ENCODE measurements at regions not wholly inside any gene's neighbourhood (a gene's known extent, or its start where the extent isn't known, plus 50 kb on each side); places are given as distances from the start of the nearest gene placed in this dataset.

GRCh38 chr4:31078661-31079060 is 358.5 kb downstream of the PCDH7 start:
- Histone ChIP-seq H3K79me1 (ENCODE audit: low read depth, low read length) (no peaks in the 10 kb centered on the region), H3K4me3 (ENCODE audit: extremely low read depth in 1 of 4, insufficient read depth in 2 of 4, low read depth in 3 of 4, low read length in 4 of 4) (no peak overlapping the region), H2AK5ac (ENCODE audit: low read depth, low read length) (no peak overlapping the region), H2BK5ac (ENCODE audit: low read depth, low read length) (no peak overlapping the region), H3K9me3 (ENCODE audit: insufficient read depth in 2 of 2, low read depth in 1 of 2, low read length in 1 of 2) (no peaks in the 10 kb centered on the region), H3K23ac (ENCODE audit: insufficient read length) (no peak overlapping the region), H3K4ac (replicated peaks; ENCODE audit: insufficient read length, low read depth, low read length) (no peak overlapping the region), H3K23me2 (ENCODE audit: low read depth, low read length) (no peaks in the 10 kb centered on the region), H2BK15ac (ENCODE audit: low read length) (no peak overlapping the region), H3K4me2 (ENCODE audit: insufficient read depth in 1 of 2, low read depth in 2 of 2, low read length in 2 of 2) (no peak overlapping the region), H3K27ac (ENCODE audit: low read depth, low read length) (no peak overlapping the region), H3K36me3 (ENCODE audit: control insufficient read depth in 2 of 4, insufficient read depth in 4 of 4, low read length in 3 of 4) (no peaks in the 10 kb centered on the region), H3K56ac (replicated peaks; ENCODE audit: insufficient read length, low read depth, low read length) (no peak overlapping the region), H3K4me1 (replicated peaks in 1 of 4; ENCODE audit: control insufficient read depth in 3 of 4, insufficient read depth in 4 of 4, low read length in 3 of 4) (no peaks in the 10 kb centered on the region), H4K5ac (ENCODE audit: insufficient read length, low read depth, low read length) (no peak overlapping the region), H3K27me3 (replicated peaks in 1 of 4; ENCODE audit: control insufficient read depth in 3 of 4, extremely low read depth in 1 of 4, insufficient read depth in 3 of 4, low read length in 3 of 4) (no peaks in the 10 kb centered on the region), H4K8ac (ENCODE audit: extremely low read depth, insufficient read depth, low read length) (no peak overlapping the region), H3K79me2 (ENCODE audit: control insufficient read depth in 1 of 2, insufficient read depth in 2 of 2, low read length in 2 of 2) (no peaks in the 10 kb centered on the region), H4K20me1 (replicated peaks in 1 of 2; ENCODE audit: control insufficient read depth in 1 of 2, insufficient read depth in 2 of 2, low read length in 2 of 2) (no peaks in the 10 kb centered on the region), H3K14ac (ENCODE audit: insufficient read length) (no peak overlapping the region), H2AFZ (ENCODE audit: low read length) (no peak overlapping the region), H3K18ac (ENCODE audit: extremely low read depth, low read length) (no peak overlapping the region), H3K9ac (replicated peaks in 1 of 4; ENCODE audit: extremely low read depth in 1 of 4, low read depth in 3 of 4, low read length in 3 of 4) (no peak overlapping the region), H4K91ac (replicated peaks; ENCODE audit: insufficient read length, low read length) (no peak overlapping the region), H2BK20ac (ENCODE audit: low read length) (no peak overlapping the region), H2BK12ac (ENCODE audit: low read depth, low read length) (no peak overlapping the region), H2BK120ac (replicated peaks; ENCODE audit: low read depth, low read length) (no peak overlapping the region)
- 88% methylated on average over 1 of the region's 1 CpG; no CpG with 5 or more reads in 1 of the 2 experiments for WGBS, 2 experiments (ENCODE audit: extremely low coverage in 1 of 2, insufficient coverage in 1 of 2, insufficient read length in 1 of 2, insufficient replicate concordance in 2 of 2, low coverage in 1 of 2, low lambda C conversion rate in 2 of 2, missing lambda C conversion rate in 1 of 2)
- DNase-seq (ENCODE audit: low read depth in 1 of 2, low spot score in 2 of 2), result no peak
- CTCF ChIA-PET (ENCODE audit: partially characterized antibody), result interaction anchor here (1.1 kb wide), 1 partner anchor 39 kb away, joined by 3 read pairs; no protein-coding TSS in a partner anchor
- FAIRE-seq, result no peak
- POLR2A ChIA-PET (ENCODE audit: partially characterized antibody), result no interaction called here
- TF ChIP-seq POLR2AphosphoS5 (IDR thresholded peaks at IDR 0.05; ENCODE audit: low read depth, low read length), result no peak
- no peak for TF ChIP-seq SP4 (IDR thresholded peaks at IDR 0.05; ENCODE audit: low read length)
- TF ChIP-seq FOSL1 (IDR thresholded peaks at IDR 0.05; ENCODE audit: insufficient read depth, low read depth, low read length), result no peak
- no peak for TF ChIP-seq SAP30 (IDR thresholded peaks at IDR 0.05; ENCODE audit: insufficient read depth, insufficient replicate concordance, low read length)
- no peak for TF ChIP-seq E2F6 (IDR thresholded peaks at IDR 0.05)
- TF ChIP-seq CTBP2 (IDR thresholded peaks at IDR 0.05; ENCODE audit: borderline replicate concordance, insufficient read depth, insufficient read length, low read length), result no peak
- no peak for TF ChIP-seq KDM5A (IDR thresholded peaks at IDR 0.05; ENCODE audit: low read length)
- TF ChIP-seq SIX5 (IDR thresholded peaks at IDR 0.05; ENCODE audit: low read depth, low read length), result no peak
- no peak for TF ChIP-seq EP300 (IDR thresholded peaks at IDR 0.05; ENCODE audit: borderline replicate concordance in 1 of 2, low read depth in 2 of 2, low read length in 2 of 2)
- TF ChIP-seq TBP (IDR thresholded peaks at IDR 0.05; ENCODE audit: low read depth, low read length), result no peak
- TF ChIP-seq TAF1 (IDR thresholded peaks at IDR 0.05; ENCODE audit: low read depth, low read length), result no peak
- TF ChIP-seq SP2 (IDR thresholded peaks at IDR 0.05; ENCODE audit: low read length), result no peak
- TF ChIP-seq SIRT6 (IDR thresholded peaks at IDR 0.05; ENCODE audit: low read length), result no peak
- TF ChIP-seq SP1 (IDR thresholded peaks at IDR 0.05; ENCODE audit: low read depth, low read length), result no peak
- TF ChIP-seq RBBP5 (IDR thresholded peaks at IDR 0.05; ENCODE audit: borderline replicate concordance, low read depth, low read length), result no peak
- no peak for TF ChIP-seq TEAD4 (IDR thresholded peaks at IDR 0.05; ENCODE audit: low read depth, low read length)
